K562 (cell line): ENCODE measurements at regions not wholly inside any gene's neighbourhood (a gene's known extent, or its start where the extent isn't known, plus 50 kb on each side); places are given as distances from the start of the nearest gene placed in this dataset.

Source experiments
- ATAC-seq: fragments of 200-7000 bp; cut with Tn5 transposase; 3 replicates; pipeline ENCODE4 v1.9.1; 2020; ENCODE audit warnings: moderate library complexity
- BruUV-seq: library from RNA; stranded (reverse); fragments of 400-500 nt; replicated peaks from 2 replicates; lab custom pipeline; 2021; lab: Mats Ljungman, UMichigan
- CTCF ChIA-PET: fragments of 300-600 bp; formaldehyde crosslinking; extraction: SDS; loops from one replicate; lab custom pipeline; 2021; ENCODE audit warnings: low intra/inter-chr PET ratio; lab: Yijun Ruan, JAX
- POLR2A ChIA-PET: fragments of 300-600, 350-650 bp; sonication (Branson Sonifier 250); formaldehyde crosslinking; extraction: SDS; loops from one replicate; lab custom pipeline; 2021; ENCODE audit warnings: antibody characterized with exemption, inconsistent platforms; lab: Yijun Ruan, JAX
- DNase-seq, 4 experiments: peaks; one replicate each; pipeline versions ENCODE4 v3.0.0 to v3.0.0-alpha.2; 2011 to 2018; ENCODE audit warnings: low spot score in 3 of 4, mixed read lengths in 3 of 4; ENCODE audit errors: extremely low read depth in 1 of 4
- FAIRE-seq: peaks from 2 replicates; lab custom pipeline; 2011; peaks lifted over from hg19 to GRCh38; lab: Jason Lieb, UNC
- H2AFZ ChIP-seq: 2 replicates; pipeline ENCODE4 v1.6.0; 2011; ENCODE audit warnings: low read depth, low read length, control low read depth, inconsistent platforms
- H3K27ac ChIP-seq: fragments of 200-600 bp; 3 replicates; pipeline ENCODE4 v1.8.0; 2011; ENCODE audit warnings: low read depth, mild to moderate bottlenecking, control low read depth, inconsistent platforms, low read length, moderate library complexity, mixed read lengths; ENCODE audit errors: extremely low read depth
- H3K27me3 ChIP-seq, 2 experiments: fragments of 300-600 bp in 1 of 2; 2 replicates in 1 of 2; 3 replicates in 1 of 2; pipeline versions ENCODE4 v1.6.0 to v1.8.0; 2011; ENCODE audit warnings: inconsistent platforms in 2 of 2, low read length in 2 of 2, mild to moderate bottlenecking in 1 of 2, mixed read lengths in 1 of 2, moderate library complexity in 1 of 2; ENCODE audit not compliant: control insufficient read depth in 2 of 2, insufficient read depth in 2 of 2
- H3K36me3 ChIP-seq: fragments of 300-600 bp; 3 replicates; pipeline ENCODE4 v1.8.0; 2011; ENCODE audit warnings: mild to moderate bottlenecking, low read length, inconsistent platforms; ENCODE audit not compliant: control insufficient read depth, insufficient read depth
- H3K4me1 ChIP-seq, 2 experiments: fragments of 200-600 bp in 1 of 2; replicated peaks in 1 of 2; 2 replicates in 1 of 2; 3 replicates in 1 of 2; pipeline versions ENCODE4 v1.5.1 to v1.8.0; 2011; ENCODE audit warnings: inconsistent platforms in 2 of 2, low read length in 2 of 2, mild to moderate bottlenecking in 1 of 2, mixed read lengths in 1 of 2, moderate library complexity in 1 of 2; ENCODE audit not compliant: control insufficient read depth in 2 of 2, insufficient read depth in 2 of 2
- H3K4me2 ChIP-seq: 2 replicates; pipeline ENCODE4 v1.6.1; 2011; ENCODE audit warnings: low read length, control low read depth, inconsistent platforms, mixed read lengths; ENCODE audit not compliant: insufficient read depth
- H3K4me3 ChIP-seq: fragments of 200-600 bp; sonication (generic), shearing (Covaris generic); 2 replicates; pipeline ENCODE4 v1.5.1; 2016; ENCODE audit warnings: control low read depth, inconsistent platforms
- H3K79me2 ChIP-seq: fragments of 200-600 bp; 3 replicates; pipeline ENCODE4 v1.8.0; 2011; ENCODE audit warnings: low read length, inconsistent platforms; ENCODE audit not compliant: control insufficient read depth, insufficient read depth
- H3K9ac ChIP-seq, 2 experiments: 2 replicates each; pipeline versions ENCODE4 v1.6.0 to v1.6.1; 2011; ENCODE audit warnings: low read depth in 2 of 2, low read length in 2 of 2, control low read depth in 1 of 2, inconsistent platforms in 1 of 2, mild to moderate bottlenecking in 1 of 2, mixed read lengths in 1 of 2; ENCODE audit not compliant: insufficient read depth in 1 of 2
- H3K9me1 ChIP-seq: one replicate; pipeline ENCODE4 v1.6.0; 2011; ENCODE audit warnings: inconsistent platforms, mild to moderate bottlenecking, low read length, moderate library complexity; ENCODE audit not compliant: control insufficient read depth, insufficient read depth
- H3K9me3 ChIP-seq: replicated peaks from 2 replicates; pipeline ENCODE4 v1.5.1; 2011; ENCODE audit warnings: low read depth, low read length, inconsistent platforms; ENCODE audit not compliant: control insufficient read depth, insufficient read depth
- H4K20me1 ChIP-seq: replicated peaks from 2 replicates; pipeline ENCODE4 v1.6.1; 2011; ENCODE audit warnings: low read length, inconsistent platforms, mixed read lengths; ENCODE audit not compliant: control insufficient read depth, insufficient read depth
- DMBX1 ChIP-seq: fragments of 250-450 bp; sonication (Bioruptor Pico); IDR thresholded peaks from 2 replicates; pipeline ENCODE4 v1.8.0; 2022; ENCODE audit warnings: inconsistent platforms, mild to moderate bottlenecking, moderate library complexity, borderline replicate concordance
- GABPB1 ChIP-seq: sonication (generic); formaldehyde crosslinking; IDR thresholded peaks from 2 replicates; pipeline ENCODE4 v1.8.0; 2022; ENCODE audit warnings: mild to moderate bottlenecking, missing genetic modification reagents
- MEF2D ChIP-seq: conservative IDR thresholded peaks from 2 replicates; pipeline ENCODE4 v1.6.1; 2016; ENCODE audit warnings: low read depth, missing genetic modification characterization, missing compliant biosample characterization
- SP2 ChIP-seq: IDR thresholded peaks from 2 replicates; pipeline ENCODE4 v1.6.1; 2011; ENCODE audit warnings: mild to moderate bottlenecking, low read depth, low read length, moderate library complexity; ENCODE audit not compliant: poor library complexity, severe bottlenecking; ENCODE audit errors: extremely low read depth
- SRSF9 ChIP-seq: fragments of 200-400 bp; formaldehyde crosslinking; IDR thresholded peaks from 2 replicates; pipeline ENCODE4 v1.6.1; 2017; ENCODE audit warnings: low read depth, low read length, borderline replicate concordance
- THAP7 ChIP-seq: fragments of 250-450 bp; sonication (Bioruptor Pico); IDR thresholded peaks from 2 replicates; pipeline ENCODE4 v1.5.0; 2021
- ZNF778 ChIP-seq: fragments of 450-650 bp; formaldehyde crosslinking; IDR thresholded peaks from 2 replicates; pipeline ENCODE4 v1.4.0; 2020; ENCODE audit warnings: mild to moderate bottlenecking, moderate library complexity
- WGBS: fragments of 100-300 bp; shearing (Covaris generic); methylation state at CpG from one replicate; pipeline ENCODE4 v1.1.6; 2016; ENCODE audit warnings: low coverage, mixed read lengths; ENCODE audit not compliant: insufficient coverage; ENCODE audit errors: missing lambda C conversion rate; 5-methylcytosine and 5-hydroxymethylcytosine counted together
- in situ Hi-C: fragments of 300-500 bp; cut with MboI; formaldehyde crosslinking; loops from 4 replicates; pipeline ENCODE4 v1.15.0; 2018; ENCODE audit warnings: inconsistent platforms, mixed read lengths
- intact Hi-C: fragments of 100-400 bp; cut with micrococcal nuclease; formaldehyde crosslinking; loops from 2 replicates; pipeline ENCODE4 v1.14.2; 2022

- ChIA-PET CTCF (no interaction called here), POLR2A (no interaction called here)
- intact Hi-C loops, result no loop called here
- no peaks in the 10 kb centered on the region for H3K9me1 ChIP-seq
- no peaks in the 10 kb centered on the region for H3K36me3 ChIP-seq
- H3K27me3 ChIP-seq, result no peaks in the 10 kb centered on the region; a peak in 1 of 5 replicates
- H2AFZ ChIP-seq, result no peak overlapping the region
- no peak overlapping the region for H3K27ac ChIP-seq
- TF ChIP-seq SP2 (no peak), DMBX1 (CRISPR knock-in tag) (no peak), SRSF9 (no peak), GABPB1 (CRISPR knock-in tag) (no peak), ZNF778 (CRISPR knock-in tag) (no peak), MEF2D (tag) (no peak), THAP7 (no peak)
- BruUV-seq, result no TSS peak
- no peaks in the 10 kb centered on the region for H4K20me1 ChIP-seq
- no peak overlapping the region for H3K9ac ChIP-seq
- no peaks in the 10 kb centered on the region for H3K9me3 ChIP-seq
- in situ Hi-C loops, result no loop called here
- H3K4me3 ChIP-seq, result no peak overlapping the region
- DNase-seq (no peak), ATAC-seq (no peak), FAIRE-seq (no peak)
- 8% methylated on average over 6 of the region's 6 CpGs for WGBS
- no peak overlapping the region for H3K4me2 ChIP-seq
- H3K4me1 ChIP-seq, result no peaks in the 10 kb centered on the region
- H3K79me2 ChIP-seq, result no peaks in the 10 kb centered on the region
Observed at GRCh38 chr5:3842591-3842990, 247.0 kb downstream of the IRX1 start.
